CD14-positive monocyte (primary cell): ENCODE measurements at regions not wholly inside any gene's neighbourhood (a gene's known extent, or its start where the extent isn't known, plus 50 kb on each side); places are given as distances from the start of the nearest gene placed in this dataset.

Experiments used
- DNase-seq, 3 donors: peaks; one replicate each; pipeline ENCODE4 v3.0.0-alpha.2; 2011 to 2022
- H2AFZ ChIP-seq: 2 replicates; pipeline ENCODE4 v1.6.0; 2012; ENCODE audit warnings: mild to moderate bottlenecking, low read depth, low read length, inconsistent platforms; ENCODE audit not compliant: insufficient read depth, poor library complexity, severe bottlenecking
- H3K27ac ChIP-seq, 2 donors: 1 replicate in 1 of 2; 2 replicates in 1 of 2; pipeline ENCODE4 v1.5.1; 2012 to 2013; ENCODE audit warnings: low read length in 2 of 2, control low read depth in 1 of 2, inconsistent platforms in 1 of 2, low read depth in 1 of 2, mild to moderate bottlenecking in 1 of 2
- H3K27me3 ChIP-seq, 2 donors: one replicate each; pipeline versions ENCODE4 v1.6.0 to v1.6.1; 2011 to 2013; ENCODE audit warnings: low read length in 2 of 2; ENCODE audit not compliant: control insufficient read depth in 2 of 2, insufficient read depth in 2 of 2
- H3K36me3 ChIP-seq, 2 donors: replicated peaks in 1 of 2; 1 replicate in 1 of 2; 2 replicates in 1 of 2; pipeline versions ENCODE4 v1.5.1 to v1.6.1; 2012 to 2013; ENCODE audit warnings: low read length in 2 of 2, control low read depth in 1 of 2, inconsistent platforms in 1 of 2, mild to moderate bottlenecking in 1 of 2; ENCODE audit not compliant: insufficient read depth in 2 of 2, control insufficient read depth in 1 of 2
- H3K4me1 ChIP-seq, 2 donors: 1 replicate in 1 of 2; 2 replicates in 1 of 2; pipeline versions ENCODE4 v1.5.1 to v1.6.1; 2012 to 2013; ENCODE audit warnings: low read length in 2 of 2, control low read depth in 1 of 2, inconsistent platforms in 1 of 2, mild to moderate bottlenecking in 1 of 2, moderate library complexity in 1 of 2; ENCODE audit not compliant: insufficient read depth in 2 of 2, control insufficient read depth in 1 of 2
- H3K4me2 ChIP-seq: replicated peaks from 2 replicates; pipeline ENCODE3; 2012; ENCODE audit warnings: low read length, moderate library complexity, mild to moderate bottlenecking; ENCODE audit not compliant: poor library complexity, severe bottlenecking; ENCODE audit errors: extremely low read depth
- H3K4me3 ChIP-seq, 3 experiments: fragments of 200-600 bp in 1 of 3; sonication (generic) in 1 of 3; replicated peaks in 1 of 3; 1 replicate in 2 of 3; 2 replicates in 1 of 3; pipeline ENCODE4 v1.5.1; 2011 to 2013; ENCODE audit warnings: low read length in 3 of 3, mild to moderate bottlenecking in 3 of 3, control low read depth in 2 of 3, low read depth in 2 of 3, inconsistent platforms in 1 of 3, moderate library complexity in 1 of 3
- H3K79me2 ChIP-seq: 2 replicates; pipeline ENCODE4 v1.6.0; 2012; ENCODE audit warnings: mild to moderate bottlenecking, control low read depth, inconsistent platforms, low read length, moderate library complexity; ENCODE audit not compliant: insufficient read depth
- H3K9ac ChIP-seq: 2 replicates; pipeline ENCODE4 v1.6.0; 2017; ENCODE audit warnings: low read length, mild to moderate bottlenecking; ENCODE audit not compliant: insufficient read depth, poor library complexity, severe bottlenecking
- H3K9me3 ChIP-seq, 2 donors: replicated peaks in 1 of 2; 1 replicate in 1 of 2; 2 replicates in 1 of 2; pipeline versions ENCODE4 v1.5.1 to v1.6.1; 2012 to 2013; ENCODE audit warnings: low read length in 2 of 2, control low read depth in 1 of 2; ENCODE audit not compliant: control insufficient read depth in 1 of 2, insufficient read depth in 1 of 2
- H4K20me1 ChIP-seq: 2 replicates; pipeline ENCODE4 v1.6.0; 2012; ENCODE audit warnings: mild to moderate bottlenecking, low read length, control low read depth, moderate library complexity; ENCODE audit not compliant: insufficient read depth
- H3K27ac Mint-ChIP-seq, 7 donors: one replicate each; pipeline ENCODE4 v1.8.0; 2020; ENCODE audit warnings: mild to moderate bottlenecking in 7 of 7, mixed read lengths in 7 of 7, moderate library complexity in 6 of 7, inconsistent platforms in 2 of 7
- H3K27me3 Mint-ChIP-seq, 3 donors: one replicate each; pipeline ENCODE4 v1.8.0; 2021 to 2022; ENCODE audit warnings: low read depth in 3 of 3, mild to moderate bottlenecking in 3 of 3, mixed read lengths in 3 of 3, moderate library complexity in 3 of 3, inconsistent platforms in 1 of 3
- H3K36me3 Mint-ChIP-seq, 2 donors: one replicate each; pipeline ENCODE4 v1.8.0; 2020; ENCODE audit warnings: mixed read lengths in 2 of 2, inconsistent platforms in 1 of 2, mild to moderate bottlenecking in 1 of 2
- H3K4me1 Mint-ChIP-seq: one replicate; pipeline ENCODE4 v1.8.0; 2020; ENCODE audit warnings: mild to moderate bottlenecking, mixed read lengths
- H3K4me3 Mint-ChIP-seq, 2 donors: one replicate each; pipeline ENCODE4 v1.8.0; 2020; ENCODE audit warnings: mild to moderate bottlenecking in 2 of 2, mixed read lengths in 2 of 2, moderate library complexity in 1 of 2
- H3K9me3 Mint-ChIP-seq, 7 donors: one replicate each; pipeline ENCODE4 v1.8.0; 2020 to 2022; ENCODE audit warnings: mixed read lengths in 7 of 7, mild to moderate bottlenecking in 6 of 7, moderate library complexity in 6 of 7, inconsistent platforms in 2 of 7
- whole genome bisulfite sequencing: methylation state at CpG from one replicate; pipeline ENCODE4 v1.1.5; 2013; ENCODE audit warnings: missing lambda C conversion rate; ENCODE audit not compliant: insufficient coverage; 5-methylcytosine and 5-hydroxymethylcytosine counted together
- intact Hi-C, 2 donors: fragments of 100-400 bp; cut with micrococcal nuclease; formaldehyde crosslinking; loops; one replicate each; pipeline versions ENCODE4 v1.15.0 to v1.15.1; 2023
- TF ChIP-seq, protein P1 (sequence below): fragments of 200-600 bp; IDR thresholded peaks from one replicate; pipeline ENCODE4 v1.8.0; 2022; ENCODE audit warnings: antibody characterized with exemption, mild to moderate bottlenecking

DNA sequence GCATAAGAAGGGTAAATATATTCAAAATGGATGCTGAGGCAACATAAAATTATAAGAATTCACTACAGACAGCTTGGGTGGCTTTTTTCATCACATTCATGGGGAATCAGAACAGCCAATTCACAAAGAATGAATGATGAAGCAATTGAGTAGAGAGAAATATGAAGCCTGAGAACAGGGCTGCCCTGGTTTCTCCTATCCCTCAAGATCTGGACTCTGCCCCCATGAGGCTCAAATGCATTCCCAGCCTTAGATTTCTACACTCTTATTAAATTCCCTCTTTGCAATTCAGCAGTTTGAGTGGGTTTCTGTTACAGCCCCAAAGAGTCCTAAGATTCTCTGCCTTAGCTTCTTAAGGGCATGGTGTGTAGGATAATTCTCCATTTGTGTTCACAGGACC is 172.5 kb downstream of the MAIP1 start:
- Histone ChIP-seq H3K4me2 (no peak overlapping the region), H3K9me3 (peaks cover 0 to 6% of the 10 kb centered on the region in 2 donors), H4K20me1 (no peaks in the 10 kb centered on the region), H3K9ac (no peak overlapping the region), H3K36me3 (no peaks in the 10 kb centered on the region), H3K4me1 (no peaks in the 10 kb centered on the region), H3K79me2 (no peaks in the 10 kb centered on the region), H3K27me3 (no peaks in the 10 kb centered on the region), H2AFZ (no peak overlapping the region), H3K4me3 (no peak overlapping the region), H3K27ac (no peak overlapping the region)
- Mint-ChIP-seq H3K4me1 (peaks cover 8% of the 10 kb centered on the region), H3K27me3 (peaks cover 1 to 3% (median 1%) of the 10 kb centered on the region in 3 donors), H3K36me3 (no peaks in the 10 kb centered on the region), H3K27ac (no peak overlapping the region), H3K9me3 (peaks cover 0 to 14% (median 7%) of the 10 kb centered on the region in 7 donors), H3K4me3 (no peak overlapping the region)
- TF ChIP-seq, protein P1, sequence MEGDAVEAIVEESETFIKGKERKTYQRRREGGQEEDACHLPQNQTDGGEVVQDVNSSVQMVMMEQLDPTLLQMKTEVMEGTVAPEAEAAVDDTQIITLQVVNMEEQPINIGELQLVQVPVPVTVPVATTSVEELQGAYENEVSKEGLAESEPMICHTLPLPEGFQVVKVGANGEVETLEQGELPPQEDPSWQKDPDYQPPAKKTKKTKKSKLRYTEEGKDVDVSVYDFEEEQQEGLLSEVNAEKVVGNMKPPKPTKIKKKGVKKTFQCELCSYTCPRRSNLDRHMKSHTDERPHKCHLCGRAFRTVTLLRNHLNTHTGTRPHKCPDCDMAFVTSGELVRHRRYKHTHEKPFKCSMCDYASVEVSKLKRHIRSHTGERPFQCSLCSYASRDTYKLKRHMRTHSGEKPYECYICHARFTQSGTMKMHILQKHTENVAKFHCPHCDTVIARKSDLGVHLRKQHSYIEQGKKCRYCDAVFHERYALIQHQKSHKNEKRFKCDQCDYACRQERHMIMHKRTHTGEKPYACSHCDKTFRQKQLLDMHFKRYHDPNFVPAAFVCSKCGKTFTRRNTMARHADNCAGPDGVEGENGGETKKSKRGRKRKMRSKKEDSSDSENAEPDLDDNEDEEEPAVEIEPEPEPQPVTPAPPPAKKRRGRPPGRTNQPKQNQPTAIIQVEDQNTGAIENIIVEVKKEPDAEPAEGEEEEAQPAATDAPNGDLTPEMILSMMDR, result no peak
- DNase-seq, result no peak
- intact Hi-C loops, result no loop called here

DNA sequence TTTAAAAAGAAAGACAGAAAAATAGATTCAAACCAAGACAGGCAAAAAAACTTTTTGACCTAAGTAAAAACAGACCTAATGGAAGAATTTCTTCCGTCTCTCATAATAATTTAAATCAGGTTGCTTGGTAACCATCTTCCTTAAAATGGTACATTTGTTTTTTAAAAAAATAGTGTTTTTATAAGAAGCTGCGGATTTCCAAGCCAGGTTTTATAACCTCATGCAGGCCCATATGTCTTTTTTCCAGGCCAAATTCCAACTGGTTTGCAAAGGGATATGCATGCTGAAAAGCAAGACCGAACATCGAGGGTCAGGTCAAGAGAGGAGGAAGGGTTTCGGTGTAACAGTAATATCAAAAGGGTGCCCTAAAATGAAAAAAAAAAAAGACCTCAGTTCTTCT is 172.9 kb downstream of the MAIP1 start:
- intact Hi-C loops, result no loop called here
- no peaks in the 10 kb centered on the region for H3K36me3 Mint-ChIP-seq
- DNase-seq, result no peak
- H3K27ac ChIP-seq, result no peak overlapping the region
- no peaks in the 10 kb centered on the region for H3K79me2 ChIP-seq
- no peak overlapping the region for H3K4me3 ChIP-seq
- H3K4me1 Mint-ChIP-seq, result peaks cover 8% of the 10 kb centered on the region
- no peak overlapping the region for H3K4me3 Mint-ChIP-seq
- no peaks in the 10 kb centered on the region for H3K27me3 ChIP-seq
- H2AFZ ChIP-seq, result no peak overlapping the region
- no peaks in the 10 kb centered on the region for H3K36me3 ChIP-seq
- no peak overlapping the region for H3K9ac ChIP-seq
- peaks cover 0 to 14% (median 7%) of the 10 kb centered on the region in 7 donors for H3K9me3 Mint-ChIP-seq
- no peaks in the 10 kb centered on the region for H3K4me1 ChIP-seq
- 100% methylated on average over 2 of the region's 5 CpGs for WGBS
- peaks cover 0 to 6% of the 10 kb centered on the region in 2 donors for H3K9me3 ChIP-seq
- peaks cover 1 to 3% (median 1%) of the 10 kb centered on the region in 3 donors for H3K27me3 Mint-ChIP-seq
- no peak overlapping the region for H3K4me2 ChIP-seq
- no peaks in the 10 kb centered on the region for H4K20me1 ChIP-seq
- H3K27ac Mint-ChIP-seq, result no peak overlapping the region
- TF ChIP-seq, protein P1, result no peak
